ENCODE measurements at regions not wholly inside any gene's neighbourhood (a gene's known extent, or its start where the extent isn't known, plus 50 kb on each side); places are given as distances from the start of the nearest gene placed in this dataset.
A peak's percentile ranks its signal among the peaks of the same experiment; 100 is the strongest.

GRCh38 chr9:89748021-89748670 lies 143.3 kb downstream of the GADD45G start:
- Histone ChIP-seq H3K4me1 (ENCODE audit: control insufficient read depth, insufficient read depth, low read length) (no peaks in the 10 kb centered on the region; the same call in 1 of the 2 replicates), H3K27ac (ENCODE audit: extremely low read depth, low read depth, low read length) (no peak overlapping the region), H3K4me3 (ENCODE audit: low read depth, low read length) (no peak overlapping the region), H3K9me3 (ENCODE audit: control insufficient read depth, insufficient read depth, low read depth, low read length) (no peaks in the 10 kb centered on the region), H3K36me3 (ENCODE audit: control insufficient read depth in 2 of 2, insufficient read depth in 1 of 2, low read length in 2 of 2) (no peaks in the 10 kb centered on the region)
- CTCF ChIA-PET: no interaction called here
- TF ChIP-seq PBX3 (CRISPR knock-in tag; IDR thresholded peaks at IDR 0.05): no peak
- TF ChIP-seq MYNN (tag by site-specific recombination; IDR thresholded peaks at IDR 0.05; ENCODE audit: borderline replicate concordance): no peak
- TF ChIP-seq SALL2 (tag by site-specific recombination; IDR thresholded peaks at IDR 0.05; ENCODE audit: borderline replicate concordance): no peak
- no peak for TF ChIP-seq ZNF16 (tag by site-specific recombination; IDR thresholded peaks at IDR 0.05; ENCODE audit: low read depth)
- TF ChIP-seq ZNF335 (tag by site-specific recombination; conservative IDR thresholded peaks at IDR 0.05): no peak
- no peak for TF ChIP-seq ZSCAN30 (tag by site-specific recombination; IDR thresholded peaks at IDR 0.05)
- TF ChIP-seq ZBTB6 (tag by site-specific recombination; IDR thresholded peaks at IDR 0.05): no peak
- TF ChIP-seq OSR2 (tag by site-specific recombination; IDR thresholded peaks at IDR 0.05): no peak
- no peak for TF ChIP-seq ZNF10 (tag by site-specific recombination; IDR thresholded peaks at IDR 0.05)
- TF ChIP-seq ZNF529 (tag by site-specific recombination; IDR thresholded peaks at IDR 0.05; ENCODE audit: insufficient replicate concordance): no peak
- TF ChIP-seq ATF2 (tag by site-specific recombination; IDR thresholded peaks at IDR 0.05; ENCODE audit: low read depth): no peak
- no peak for TF ChIP-seq MZF1 (tag by site-specific recombination; IDR thresholded peaks at IDR 0.05; ENCODE audit: borderline replicate concordance)
- TF ChIP-seq PRDM1 (tag by site-specific recombination; IDR thresholded peaks at IDR 0.05): no peak
- TF ChIP-seq ZNF398 (tag by site-specific recombination; IDR thresholded peaks at IDR 0.05): no peak
- TF ChIP-seq SP2 (tag by site-specific recombination; IDR thresholded peaks at IDR 0.05): no peak
- no peak for TF ChIP-seq ZNF23 (tag by site-specific recombination; IDR thresholded peaks at IDR 0.05; ENCODE audit: borderline replicate concordance)
- POLR2A ChIA-PET: no interaction called here

- H3K4me3 ChIP-seq (ENCODE audit: low read depth, low read length): no peak overlapping the region
- no peak overlapping the region for H3K27ac ChIP-seq (ENCODE audit: extremely low read depth, low read depth, low read length)
- TF ChIP-seq KLF10 (tag by site-specific recombination; IDR thresholded peaks at IDR 0.05) (no peak), ZBTB26 (tag by site-specific recombination; optimal IDR thresholded peaks at IDR 0.05) (no peak), ZIC2 (tag by site-specific recombination; IDR thresholded peaks at IDR 0.05) (peak; percentile 55; the same call in 1 of the 2 replicates)
- CTCF ChIA-PET: interaction anchor here (1.1 kb wide), 1 partner anchor 9 kb away, joined by 6 read pairs; no protein-coding TSS in a partner anchor
- no peaks in the 10 kb centered on the region; the same call in 1 of the 2 replicates for H3K4me1 ChIP-seq (ENCODE audit: control insufficient read depth, insufficient read depth, low read length)
- POLR2A ChIA-PET: no interaction called here
- no peaks in the 10 kb centered on the region for H3K36me3 ChIP-seq (ENCODE audit: control insufficient read depth in 2 of 2, insufficient read depth in 1 of 2, low read length in 2 of 2)
- H3K9me3 ChIP-seq (ENCODE audit: control insufficient read depth, insufficient read depth, low read depth, low read length): no peaks in the 10 kb centered on the region
Measured at GRCh38 chr9:89748831-89749499, 144.2 kb downstream of the GADD45G start.
